Keratinocyte (primary cell): ENCODE measurements at regions not wholly inside any gene's neighbourhood (a gene's known extent, or its start where the extent isn't known, plus 50 kb on each side); places are given as distances from the start of the nearest gene placed in this dataset.

Experiments used
- EZH2 ChIP-seq: IDR thresholded peaks from one replicate; pipeline ENCODE4 v1.6.1; 2012; ENCODE audit warnings: inconsistent platforms, mild to moderate bottlenecking, low read length, moderate library complexity
- TF ChIP-seq, protein P1 (sequence below), 3 experiments: IDR thresholded peaks in 1 of 3; conservative IDR thresholded peaks in 1 of 3; optimal IDR thresholded peaks in 1 of 3; 2 replicates in 2 of 3; 3 replicates in 1 of 3; pipeline versions ENCODE3 to v1.5.1; 2011; ENCODE audit warnings: low read length in 3 of 3, mild to moderate bottlenecking in 3 of 3, moderate library complexity in 2 of 3, control low read depth in 1 of 3, inconsistent platforms in 1 of 3; ENCODE audit not compliant: insufficient read depth in 2 of 3; ENCODE audit errors: extremely low read depth in 1 of 3

DNA sequence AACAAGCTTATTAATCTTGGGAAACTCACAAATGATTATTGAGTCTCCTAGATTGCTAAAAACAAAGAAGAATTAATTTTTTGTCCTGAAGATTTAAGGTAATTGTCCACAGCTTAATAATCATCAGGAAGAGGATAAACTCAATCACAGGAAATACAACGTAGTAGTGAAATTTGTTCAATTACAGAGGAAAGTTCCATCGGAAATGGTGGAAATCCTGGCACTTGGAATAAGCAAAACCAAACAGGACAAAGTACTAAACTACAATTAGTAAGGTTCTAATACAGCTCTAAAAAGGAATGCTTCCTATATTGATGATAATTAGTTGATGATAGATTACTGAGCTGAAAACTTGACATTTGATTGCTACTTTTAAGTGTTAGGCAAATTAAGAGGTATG lies 485.4 kb downstream of the USP25 start:
- TF ChIP-seq, protein P1, sequence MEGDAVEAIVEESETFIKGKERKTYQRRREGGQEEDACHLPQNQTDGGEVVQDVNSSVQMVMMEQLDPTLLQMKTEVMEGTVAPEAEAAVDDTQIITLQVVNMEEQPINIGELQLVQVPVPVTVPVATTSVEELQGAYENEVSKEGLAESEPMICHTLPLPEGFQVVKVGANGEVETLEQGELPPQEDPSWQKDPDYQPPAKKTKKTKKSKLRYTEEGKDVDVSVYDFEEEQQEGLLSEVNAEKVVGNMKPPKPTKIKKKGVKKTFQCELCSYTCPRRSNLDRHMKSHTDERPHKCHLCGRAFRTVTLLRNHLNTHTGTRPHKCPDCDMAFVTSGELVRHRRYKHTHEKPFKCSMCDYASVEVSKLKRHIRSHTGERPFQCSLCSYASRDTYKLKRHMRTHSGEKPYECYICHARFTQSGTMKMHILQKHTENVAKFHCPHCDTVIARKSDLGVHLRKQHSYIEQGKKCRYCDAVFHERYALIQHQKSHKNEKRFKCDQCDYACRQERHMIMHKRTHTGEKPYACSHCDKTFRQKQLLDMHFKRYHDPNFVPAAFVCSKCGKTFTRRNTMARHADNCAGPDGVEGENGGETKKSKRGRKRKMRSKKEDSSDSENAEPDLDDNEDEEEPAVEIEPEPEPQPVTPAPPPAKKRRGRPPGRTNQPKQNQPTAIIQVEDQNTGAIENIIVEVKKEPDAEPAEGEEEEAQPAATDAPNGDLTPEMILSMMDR (optimal IDR thresholded peaks at IDR 0.05 in 1 of 3, IDR thresholded peaks at IDR 0.05 in 1 of 3, conservative IDR thresholded peaks at IDR 0.05 in 1 of 3; ENCODE audit: extremely low read depth in 1 of 3, insufficient read depth in 2 of 3, low read length in 3 of 3), result no peak
- TF ChIP-seq EZH2, result no peak
